OCI-LY3 (cell line): ENCODE measurements at regions not wholly inside any gene's neighbourhood (a gene's known extent, or its start where the extent isn't known, plus 50 kb on each side); places are given as distances from the start of the nearest gene placed in this dataset.

Source experiments
- H2AFZ ChIP-seq: fragments of 200-600, 300-600 bp; shearing (Covaris generic); 2 replicates; pipeline ENCODE4 v1.6.0; 2014; ENCODE audit warnings: antibody characterized with exemption, low read depth, low read length
- H3K27ac ChIP-seq: fragments of 200-600, 300-600 bp; sonication (generic); 2 replicates; pipeline ENCODE4 v1.5.1; 2014; ENCODE audit warnings: mild to moderate bottlenecking, low read length, moderate library complexity, mixed read lengths
- H3K27me3 ChIP-seq: fragments of 200-600, 300-600 bp; sonication (generic); 2 replicates; pipeline ENCODE4 v1.6.1; 2014; ENCODE audit warnings: low read depth, low read length, mixed read lengths
- H3K36me3 ChIP-seq: fragments of 200-600, 300-600 bp; sonication (generic); replicated peaks from 2 replicates; pipeline ENCODE3; 2014; ENCODE audit warnings: low read depth, low read length, mixed read lengths
- H3K4me1 ChIP-seq: fragments of 300-600, 200-600 bp; sonication (generic); 2 replicates; pipeline ENCODE4 v1.6.1; 2014; ENCODE audit warnings: low read length, mixed read lengths
- H3K4me2 ChIP-seq: fragments of 200-600, 300-600 bp; sonication (generic); 2 replicates; pipeline ENCODE4 v1.6.1; 2014; ENCODE audit warnings: low read length, mixed read lengths
- H3K4me3 ChIP-seq: fragments of 300-600, 200-600 bp; sonication (generic); 2 replicates; pipeline ENCODE4 v1.5.1; 2014; ENCODE audit warnings: antibody characterized with exemption, mild to moderate bottlenecking, low read length, moderate library complexity
- H3K79me2 ChIP-seq: fragments of 300-600, 200-600 bp; shearing (Covaris generic); 2 replicates; pipeline ENCODE4 v1.6.1; 2014; ENCODE audit warnings: mild to moderate bottlenecking, low read length, mixed read lengths
- H3K9ac ChIP-seq: fragments of 300-600, 200-600 bp; shearing (Covaris generic); 2 replicates; pipeline ENCODE4 v1.6.0; 2014; ENCODE audit warnings: mild to moderate bottlenecking, low read length, moderate library complexity
- H3K9me3 ChIP-seq: fragments of 200-600, 300-600 bp; shearing (Covaris generic); 2 replicates; pipeline ENCODE4 v1.6.1; 2014; ENCODE audit warnings: low read length, mixed read lengths; ENCODE audit not compliant: insufficient read depth
- H4K20me1 ChIP-seq: fragments of 200-600, 300-600 bp; sonication (generic); 2 replicates; pipeline ENCODE4 v1.6.1; 2016; ENCODE audit warnings: low read length, mixed read lengths; ENCODE audit not compliant: insufficient read depth
- EZH2phosphoT487 ChIP-seq: fragments of 200-600 bp; shearing (Covaris generic); IDR thresholded peaks from 2 replicates; pipeline ENCODE4 v1.6.1; 2018; ENCODE audit warnings: antibody characterized with exemption, mixed run types, low read depth
- TF ChIP-seq, protein P1 (sequence below): fragments of 200-600, 300-600 bp; sonication (generic); IDR thresholded peaks from 2 replicates; pipeline ENCODE4 v1.5.1; 2014; ENCODE audit warnings: antibody characterized with exemption, low read length, low read depth

DNA sequence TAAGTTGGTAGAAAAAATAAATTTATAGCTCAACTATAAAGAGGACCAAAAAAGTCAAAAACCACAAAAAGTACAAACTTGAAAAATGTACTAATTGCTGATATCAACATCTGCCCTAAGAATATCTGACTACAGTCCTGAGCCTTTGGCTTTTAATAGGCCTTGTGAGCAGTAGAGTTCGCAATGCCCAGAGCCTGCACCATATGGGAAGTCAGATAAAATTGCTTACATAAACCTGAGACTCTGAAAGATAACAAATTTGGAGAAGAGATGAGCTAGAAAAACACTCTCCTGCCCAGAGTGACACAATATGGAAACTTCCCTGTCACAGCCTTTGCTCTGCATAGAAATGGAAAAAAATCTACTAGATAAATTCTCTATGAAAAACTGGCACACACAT is 368.0 kb upstream of the GRIN3A start:
- H2AFZ ChIP-seq, result no peak overlapping the region
- no peak overlapping the region for H3K4me3 ChIP-seq
- no peaks in the 10 kb centered on the region for H4K20me1 ChIP-seq
- H3K27ac ChIP-seq, result no peak overlapping the region
- no peaks in the 10 kb centered on the region for H3K79me2 ChIP-seq
- no peaks in the 10 kb centered on the region for H3K4me1 ChIP-seq
- H3K9ac ChIP-seq, result no peak overlapping the region
- H3K27me3 ChIP-seq, result no peaks in the 10 kb centered on the region
- no peak overlapping the region for H3K4me2 ChIP-seq
- no peaks in the 10 kb centered on the region for H3K36me3 ChIP-seq
- TF ChIP-seq EZH2phosphoT487, result no peak
- TF ChIP-seq, protein P1, sequence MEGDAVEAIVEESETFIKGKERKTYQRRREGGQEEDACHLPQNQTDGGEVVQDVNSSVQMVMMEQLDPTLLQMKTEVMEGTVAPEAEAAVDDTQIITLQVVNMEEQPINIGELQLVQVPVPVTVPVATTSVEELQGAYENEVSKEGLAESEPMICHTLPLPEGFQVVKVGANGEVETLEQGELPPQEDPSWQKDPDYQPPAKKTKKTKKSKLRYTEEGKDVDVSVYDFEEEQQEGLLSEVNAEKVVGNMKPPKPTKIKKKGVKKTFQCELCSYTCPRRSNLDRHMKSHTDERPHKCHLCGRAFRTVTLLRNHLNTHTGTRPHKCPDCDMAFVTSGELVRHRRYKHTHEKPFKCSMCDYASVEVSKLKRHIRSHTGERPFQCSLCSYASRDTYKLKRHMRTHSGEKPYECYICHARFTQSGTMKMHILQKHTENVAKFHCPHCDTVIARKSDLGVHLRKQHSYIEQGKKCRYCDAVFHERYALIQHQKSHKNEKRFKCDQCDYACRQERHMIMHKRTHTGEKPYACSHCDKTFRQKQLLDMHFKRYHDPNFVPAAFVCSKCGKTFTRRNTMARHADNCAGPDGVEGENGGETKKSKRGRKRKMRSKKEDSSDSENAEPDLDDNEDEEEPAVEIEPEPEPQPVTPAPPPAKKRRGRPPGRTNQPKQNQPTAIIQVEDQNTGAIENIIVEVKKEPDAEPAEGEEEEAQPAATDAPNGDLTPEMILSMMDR, result no peak
- H3K9me3 ChIP-seq, result no peaks in the 10 kb centered on the region

DNA sequence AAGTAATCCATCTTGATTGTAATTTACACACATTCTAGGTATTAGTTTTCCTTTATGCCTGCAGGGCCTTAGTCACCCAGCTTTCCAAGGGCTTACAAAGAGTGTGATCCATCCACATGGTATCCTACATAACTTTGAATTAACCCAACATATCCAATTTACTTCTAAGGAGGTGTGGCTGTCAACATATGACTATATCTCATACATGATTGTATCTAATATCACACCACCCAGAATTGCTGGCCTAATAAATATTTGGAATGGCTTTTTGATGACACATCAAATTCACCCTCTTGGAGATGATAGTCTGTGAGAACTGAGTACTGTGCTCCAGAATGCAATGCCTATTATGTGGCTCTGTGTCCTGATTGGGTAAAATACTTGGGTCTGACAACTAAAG is 363.3 kb upstream of the GRIN3A start:
- Histone ChIP-seq H4K20me1 (no peaks in the 10 kb centered on the region), H3K9ac (no peak overlapping the region), H3K27ac (no peak overlapping the region), H3K27me3 (no peaks in the 10 kb centered on the region), H2AFZ (no peak overlapping the region), H3K79me2 (no peaks in the 10 kb centered on the region), H3K36me3 (no peaks in the 10 kb centered on the region), H3K9me3 (no peaks in the 10 kb centered on the region), H3K4me2 (no peak overlapping the region), H3K4me1 (no peaks in the 10 kb centered on the region), H3K4me3 (no peak overlapping the region)
- TF ChIP-seq, protein P1, result no peak
- no peak for TF ChIP-seq EZH2phosphoT487

DNA sequence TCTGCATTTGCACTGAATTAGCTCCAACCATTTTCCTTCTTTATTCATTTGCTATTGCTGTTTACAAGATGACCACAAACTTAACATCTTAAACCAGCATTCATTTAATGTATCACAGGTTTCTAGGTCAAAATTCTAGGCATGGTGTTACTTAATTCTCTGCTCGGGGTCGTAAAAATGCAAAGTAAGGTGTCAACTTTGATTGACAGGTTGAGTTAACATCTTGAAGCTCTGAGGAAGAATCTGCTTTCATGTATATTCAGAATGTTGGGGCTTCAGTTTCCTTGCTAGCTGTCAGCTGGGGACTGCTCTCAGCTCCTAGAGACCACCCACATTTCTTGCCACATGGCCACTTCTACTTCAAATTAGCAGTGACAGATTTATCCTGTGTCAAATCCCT is 348.7 kb upstream of the GRIN3A start:
- Histone ChIP-seq H3K27me3 (no peaks in the 10 kb centered on the region), H3K27ac (no peak overlapping the region), H3K4me2 (no peak overlapping the region), H3K36me3 (no peaks in the 10 kb centered on the region), H3K4me3 (no peak overlapping the region), H3K9ac (no peak overlapping the region), H3K4me1 (no peaks in the 10 kb centered on the region), H3K79me2 (no peaks in the 10 kb centered on the region), H2AFZ (no peak overlapping the region), H3K9me3 (no peaks in the 10 kb centered on the region), H4K20me1 (no peaks in the 10 kb centered on the region)
- TF ChIP-seq EZH2phosphoT487, result no peak
- TF ChIP-seq, protein P1, result no peak

DNA sequence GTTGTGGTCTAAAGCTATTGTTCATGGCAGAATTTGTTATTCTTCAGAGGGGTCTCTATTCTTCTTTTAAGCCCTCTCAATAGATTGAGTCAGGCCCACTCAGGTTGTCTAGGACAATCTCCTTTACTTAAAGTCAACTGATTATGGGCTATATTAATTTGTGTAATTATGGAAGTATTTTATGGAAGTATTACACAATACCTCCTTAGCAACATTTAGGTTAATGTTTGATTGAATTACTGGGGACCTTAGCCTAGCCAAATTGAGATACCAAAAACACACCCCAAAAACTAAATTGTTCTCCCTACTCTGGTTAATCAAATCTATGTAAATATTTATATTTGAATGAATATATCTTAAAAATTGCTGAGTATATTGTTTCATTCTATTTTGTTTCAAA is 347.1 kb upstream of the GRIN3A start:
- H4K20me1 ChIP-seq, result no peaks in the 10 kb centered on the region
- no peaks in the 10 kb centered on the region for H3K36me3 ChIP-seq
- H3K4me2 ChIP-seq, result no peak overlapping the region
- H2AFZ ChIP-seq, result no peak overlapping the region
- H3K4me1 ChIP-seq, result no peaks in the 10 kb centered on the region
- no peak for TF ChIP-seq EZH2phosphoT487
- TF ChIP-seq, protein P1, result no peak
- no peaks in the 10 kb centered on the region for H3K9me3 ChIP-seq
- no peaks in the 10 kb centered on the region for H3K79me2 ChIP-seq
- H3K4me3 ChIP-seq, result no peak overlapping the region
- H3K27me3 ChIP-seq, result no peaks in the 10 kb centered on the region
- no peak overlapping the region for H3K27ac ChIP-seq
- H3K9ac ChIP-seq, result no peak overlapping the region
